Transverse colon (tissue), 4 donors: ENCODE measurements at regions not wholly inside any gene's neighbourhood (a gene's known extent, or its start where the extent isn't known, plus 50 kb on each side); places are given as distances from the start of the nearest gene placed in this dataset.

ENCODE experiments used
- POLR2AphosphoS5 ChIP-seq, 3 donors: sonication (generic); formaldehyde crosslinking; IDR thresholded peaks; one replicate each; pipeline ENCODE4 v1.6.1; 2016; ENCODE audit warnings: antibody characterized with exemption in 3 of 3
- TF ChIP-seq, protein P1 (sequence below), 5 experiments: fragments of 200-600 bp in 3 of 5; fragments of 450-650 bp in 2 of 5; sonication (generic) in 3 of 5; IDR thresholded peaks; 1 replicate in 2 of 5; 2 replicates in 3 of 5; pipeline ENCODE4 v1.5.1; 2016 to 2017; ENCODE audit warnings: antibody characterized with exemption in 5 of 5, inconsistent platforms in 3 of 5, mild to moderate bottlenecking in 2 of 5, moderate library complexity in 1 of 5

DNA sequence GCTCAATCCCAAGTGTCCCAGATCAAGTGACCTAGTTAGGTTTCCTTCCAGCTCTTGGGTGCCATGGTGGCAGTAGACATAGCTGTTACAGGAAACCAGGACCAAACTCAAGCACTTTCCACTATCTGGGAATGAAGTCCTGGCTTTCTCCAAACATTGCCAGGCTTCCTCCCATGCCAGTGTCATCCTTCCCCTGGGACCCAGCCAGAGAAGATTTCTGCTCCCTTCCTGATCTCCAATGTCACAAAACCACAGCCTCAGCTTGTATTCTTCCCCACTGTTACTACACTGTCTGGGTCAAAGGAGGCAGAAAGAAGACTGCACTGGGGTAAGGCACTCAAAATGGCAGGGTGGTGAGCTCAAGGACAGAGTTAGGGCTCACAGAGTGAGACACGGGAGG, 347.1 kb downstream of the TNS1 start:
- TF ChIP-seq, protein P1, sequence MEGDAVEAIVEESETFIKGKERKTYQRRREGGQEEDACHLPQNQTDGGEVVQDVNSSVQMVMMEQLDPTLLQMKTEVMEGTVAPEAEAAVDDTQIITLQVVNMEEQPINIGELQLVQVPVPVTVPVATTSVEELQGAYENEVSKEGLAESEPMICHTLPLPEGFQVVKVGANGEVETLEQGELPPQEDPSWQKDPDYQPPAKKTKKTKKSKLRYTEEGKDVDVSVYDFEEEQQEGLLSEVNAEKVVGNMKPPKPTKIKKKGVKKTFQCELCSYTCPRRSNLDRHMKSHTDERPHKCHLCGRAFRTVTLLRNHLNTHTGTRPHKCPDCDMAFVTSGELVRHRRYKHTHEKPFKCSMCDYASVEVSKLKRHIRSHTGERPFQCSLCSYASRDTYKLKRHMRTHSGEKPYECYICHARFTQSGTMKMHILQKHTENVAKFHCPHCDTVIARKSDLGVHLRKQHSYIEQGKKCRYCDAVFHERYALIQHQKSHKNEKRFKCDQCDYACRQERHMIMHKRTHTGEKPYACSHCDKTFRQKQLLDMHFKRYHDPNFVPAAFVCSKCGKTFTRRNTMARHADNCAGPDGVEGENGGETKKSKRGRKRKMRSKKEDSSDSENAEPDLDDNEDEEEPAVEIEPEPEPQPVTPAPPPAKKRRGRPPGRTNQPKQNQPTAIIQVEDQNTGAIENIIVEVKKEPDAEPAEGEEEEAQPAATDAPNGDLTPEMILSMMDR (IDR thresholded peaks at IDR 0.05), result no peak
- TF ChIP-seq POLR2AphosphoS5 (IDR thresholded peaks at IDR 0.05), result no peak
